A673 (cell line): ENCODE measurements at regions not wholly inside any gene's neighbourhood (a gene's known extent, or its start where the extent isn't known, plus 50 kb on each side); places are given as distances from the start of the nearest gene placed in this dataset.

ENCODE experiments used
- BruUV-seq: library from RNA; stranded (reverse); fragments of 400-500 nt; replicated peaks from 2 replicates; lab custom pipeline; 2021; lab: Mats Ljungman, UMichigan
- CTCF ChIA-PET: fragments of 300-600 bp; sonication (Branson Sonifier 250); formaldehyde crosslinking; loops from one replicate; lab custom pipeline; 2022; ENCODE audit warnings: antibody characterized with exemption; lab: Charles Lee
- POLR2A ChIA-PET: fragments of 300-600 bp; sonication (Branson Sonifier 250); formaldehyde crosslinking; loops from one replicate; lab custom pipeline; 2022; ENCODE audit warnings: antibody characterized with exemption; ENCODE audit not compliant: low non-redundant PET; lab: Charles Lee
- DNase-seq: peaks from one replicate; pipeline ENCODE4 v3.0.0-alpha.2; 2015; ENCODE audit warnings: low spot score
- H3K27ac ChIP-seq: fragments of 200-600 bp; sonication (generic); 2 replicates; pipeline ENCODE4 v1.5.1; 2016; ENCODE audit warnings: mixed run types, low read depth, mild to moderate bottlenecking, mixed read lengths, antibody characterized with exemption, low read length; ENCODE audit not compliant: poor library complexity, severe bottlenecking
- H3K27me3 ChIP-seq: fragments of 200-600 bp; sonication (generic); replicated peaks from 2 replicates; pipeline ENCODE4 v1.6.1; 2017; ENCODE audit warnings: mixed run types, low read depth, mild to moderate bottlenecking, mixed read lengths, antibody characterized with exemption, low read length; ENCODE audit not compliant: insufficient read depth, poor library complexity
- H3K36me3 ChIP-seq: fragments of 200-600 bp; sonication (generic); 2 replicates; pipeline ENCODE4 v1.6.1; 2016; ENCODE audit warnings: mixed run types, mild to moderate bottlenecking, mixed read lengths, antibody characterized with exemption, low read length; ENCODE audit not compliant: insufficient read depth, poor library complexity, severe bottlenecking
- H3K4me1 ChIP-seq: fragments of 200-600 bp; sonication (generic); 2 replicates; pipeline ENCODE4 v1.6.1; 2017; ENCODE audit warnings: mixed run types, mild to moderate bottlenecking, mixed read lengths, antibody characterized with exemption, low read length; ENCODE audit not compliant: insufficient read depth, poor library complexity, severe bottlenecking
- H3K4me3 ChIP-seq: fragments of 200-600 bp; sonication (generic); 2 replicates; pipeline ENCODE4 v1.5.1; 2016; ENCODE audit warnings: low read depth, mixed run types, mild to moderate bottlenecking, mixed read lengths, low read length; ENCODE audit not compliant: poor library complexity, severe bottlenecking
- H3K9me3 ChIP-seq: fragments of 200-600 bp; sonication (generic); 2 replicates; pipeline ENCODE4 v1.6.1; 2016; ENCODE audit warnings: mixed run types, low read depth, mild to moderate bottlenecking, mixed read lengths, antibody characterized with exemption, low read length; ENCODE audit not compliant: poor library complexity, severe bottlenecking
- CTCF ChIP-seq: fragments of 300-800, 200-600 bp; sonication (generic); conservative IDR thresholded peaks from 2 replicates; pipeline ENCODE4 v1.5.1; 2017; ENCODE audit warnings: low read depth, mild to moderate bottlenecking, antibody characterized with exemption, low read length, moderate library complexity, mixed read lengths
- EZH2 ChIP-seq: fragments of 200-600 bp; sonication (generic); IDR thresholded peaks from 2 replicates; pipeline ENCODE4 v1.6.1; 2017; ENCODE audit warnings: borderline replicate concordance, low read depth, mild to moderate bottlenecking, mixed read lengths, antibody characterized with exemption, low read length; ENCODE audit not compliant: poor library complexity, severe bottlenecking
- intact Hi-C: fragments of 100-400 bp; cut with micrococcal nuclease; formaldehyde crosslinking; loops from one replicate; pipeline ENCODE4 v1.10.0; 2022; ENCODE audit not compliant: unreplicated experiment

GRCh38 chrX:39396358-39396995 is 595.2 kb downstream of the MID1IP1 start:
- POLR2A ChIA-PET: no interaction called here
- Histone ChIP-seq H3K27me3 (no peaks in the 10 kb centered on the region), H3K27ac (no peak overlapping the region), H3K9me3 (no peaks in the 10 kb centered on the region), H3K36me3 (no peaks in the 10 kb centered on the region), H3K4me1 (no peaks in the 10 kb centered on the region), H3K4me3 (no peak overlapping the region)
- no peak for DNase-seq
- intact Hi-C loops: no loop called here
- CTCF ChIA-PET: no interaction called here
- TF ChIP-seq CTCF (no peak), EZH2 (no peak)
- BruUV-seq: no TSS peak

GRCh38 chrX:39397561-39398199 is 596.4 kb downstream of the MID1IP1 start:
- no peak for DNase-seq
- POLR2A ChIA-PET: no interaction called here

GRCh38 chrX:39398215-39398962 is 597.1 kb downstream of the MID1IP1 start:
- BruUV-seq: no TSS peak
- Histone ChIP-seq H3K27ac (no peak overlapping the region), H3K4me1 (no peaks in the 10 kb centered on the region), H3K27me3 (no peaks in the 10 kb centered on the region), H3K36me3 (no peaks in the 10 kb centered on the region), H3K9me3 (no peaks in the 10 kb centered on the region), H3K4me3 (no peak overlapping the region)
- DNase-seq: no peak
- ChIA-PET POLR2A (no interaction called here), CTCF (no interaction called here)
- intact Hi-C loops: no loop called here
- TF ChIP-seq EZH2: no peak
- TF ChIP-seq CTCF: no peak

More at GRCh38 chrX:39397561-39398199, 596.4 kb downstream of the MID1IP1 start:
- H3K27me3 ChIP-seq: no peaks in the 10 kb centered on the region
- intact Hi-C loops: no loop called here
- no TSS peak for BruUV-seq
- H3K9me3 ChIP-seq: no peaks in the 10 kb centered on the region
- no peaks in the 10 kb centered on the region for H3K36me3 ChIP-seq
- CTCF ChIA-PET: no interaction called here
- TF ChIP-seq CTCF: no peak
- no peak for TF ChIP-seq EZH2
- H3K4me3 ChIP-seq: no peak overlapping the region
- H3K4me1 ChIP-seq: no peaks in the 10 kb centered on the region
- no peak overlapping the region for H3K27ac ChIP-seq
